Parathyroid adenoma (tissue), 2 donors: ENCODE measurements at regions not wholly inside any gene's neighbourhood (a gene's known extent, or its start where the extent isn't known, plus 50 kb on each side); places are given as distances from the start of the nearest gene placed in this dataset.

Source experiments
- H2AFZ ChIP-seq: fragments of 300-600 bp; sonication (generic); one replicate; pipeline ENCODE4 v1.7.0; 2017; ENCODE audit warnings: antibody characterized with exemption, mild to moderate bottlenecking
- H3K27ac ChIP-seq: fragments of 300-600 bp; sonication (generic); one replicate; pipeline ENCODE4 v1.7.0; 2017
- H3K27me3 ChIP-seq: fragments of 300-600 bp; sonication (generic); one replicate; pipeline ENCODE4 v1.7.0; 2017; ENCODE audit warnings: low read length; ENCODE audit not compliant: control insufficient read depth, insufficient read depth
- H3K36me3 ChIP-seq: fragments of 300-600 bp; sonication (generic); one replicate; pipeline ENCODE4 v1.7.0; 2017; ENCODE audit warnings: low read length; ENCODE audit not compliant: control insufficient read depth, insufficient read depth
- H3K4me1 ChIP-seq: fragments of 300-600 bp; sonication (generic); one replicate; pipeline ENCODE4 v1.7.0; 2017; ENCODE audit warnings: control low read depth
- H3K4me2 ChIP-seq: fragments of 300-600 bp; sonication (generic); one replicate; pipeline ENCODE4 v1.7.0; 2017; ENCODE audit warnings: low read length
- H3K4me3 ChIP-seq: fragments of 300-600 bp; sonication (generic); one replicate; pipeline ENCODE4 v1.7.0; 2017; ENCODE audit warnings: low read depth, low read length
- H3K79me2 ChIP-seq: fragments of 300-600 bp; sonication (generic); one replicate; pipeline ENCODE4 v1.7.0; 2017; ENCODE audit warnings: control low read depth
- H3K9ac ChIP-seq: fragments of 300-600 bp; sonication (generic); one replicate; pipeline ENCODE4 v1.7.0; 2017; ENCODE audit warnings: mild to moderate bottlenecking
- H3K9me3 ChIP-seq: fragments of 300-600 bp; sonication (generic); one replicate; pipeline ENCODE4 v1.7.0; 2017; ENCODE audit warnings: low read length; ENCODE audit not compliant: control insufficient read depth
- CTCF ChIP-seq: fragments of 300-600 bp; sonication (generic); IDR thresholded peaks from one replicate; pipeline ENCODE4 v1.7.0; 2017; ENCODE audit warnings: antibody characterized with exemption, mild to moderate bottlenecking
- donor health status: primary hyperparathyroidism.

- Histone ChIP-seq H3K4me2 (no peak overlapping the region), H3K9ac (no peak overlapping the region), H3K4me3 (no peak overlapping the region), H3K27ac (no peak overlapping the region), H3K27me3 (no peaks in the 10 kb centered on the region), H3K79me2 (no peaks in the 10 kb centered on the region), H3K4me1 (no peaks in the 10 kb centered on the region), H3K9me3 (no peaks in the 10 kb centered on the region), H3K36me3 (no peaks in the 10 kb centered on the region), H2AFZ (no peak overlapping the region)
- TF ChIP-seq CTCF: no peak
These were observed 163.9 kb downstream of the JCAD start for GRCh38 chr10:29895456-29895855.

GRCh38 chr10:29888321-29888720 lies 171.1 kb downstream of the JCAD start:
- no peak overlapping the region for H3K4me2 ChIP-seq
- TF ChIP-seq CTCF: no peak
- no peaks in the 10 kb centered on the region for H3K79me2 ChIP-seq
- H3K36me3 ChIP-seq: no peaks in the 10 kb centered on the region
- H3K9ac ChIP-seq: no peak overlapping the region
- H3K4me1 ChIP-seq: no peaks in the 10 kb centered on the region
- no peak overlapping the region for H3K4me3 ChIP-seq
- H3K9me3 ChIP-seq: no peaks in the 10 kb centered on the region
- H3K27me3 ChIP-seq: no peaks in the 10 kb centered on the region
- H2AFZ ChIP-seq: no peak overlapping the region
- H3K27ac ChIP-seq: no peak overlapping the region

- Histone ChIP-seq H3K4me2 (no peak overlapping the region), H3K9me3 (no peaks in the 10 kb centered on the region), H2AFZ (no peak overlapping the region), H3K9ac (no peak overlapping the region), H3K4me3 (no peak overlapping the region), H3K79me2 (no peaks in the 10 kb centered on the region), H3K36me3 (no peaks in the 10 kb centered on the region), H3K27me3 (no peaks in the 10 kb centered on the region), H3K27ac (no peak overlapping the region), H3K4me1 (no peaks in the 10 kb centered on the region)
- TF ChIP-seq CTCF: no peak
These were observed 173.1 kb downstream of the JCAD start for GRCh38 chr10:29886299-29886698.

- no peaks in the 10 kb centered on the region for H3K36me3 ChIP-seq
- no peaks in the 10 kb centered on the region for H3K9me3 ChIP-seq
- TF ChIP-seq CTCF: no peak
- H3K27ac ChIP-seq: no peak overlapping the region
- no peak overlapping the region for H3K4me3 ChIP-seq
- H3K4me2 ChIP-seq: no peak overlapping the region
- no peaks in the 10 kb centered on the region for H3K4me1 ChIP-seq
- H3K79me2 ChIP-seq: no peaks in the 10 kb centered on the region
- H3K27me3 ChIP-seq: no peaks in the 10 kb centered on the region
- no peak overlapping the region for H2AFZ ChIP-seq
- no peak overlapping the region for H3K9ac ChIP-seq
These were observed 176.2 kb downstream of the JCAD start for GRCh38 chr10:29883231-29883630.

GRCh38 chr10:29882766-29883165 lies 176.6 kb downstream of the JCAD start:
- Histone ChIP-seq H3K79me2 (no peaks in the 10 kb centered on the region), H3K9ac (no peak overlapping the region), H3K27ac (no peak overlapping the region), H3K9me3 (no peaks in the 10 kb centered on the region), H3K4me2 (no peak overlapping the region), H3K4me3 (no peak overlapping the region), H2AFZ (no peak overlapping the region), H3K4me1 (no peaks in the 10 kb centered on the region), H3K27me3 (no peaks in the 10 kb centered on the region), H3K36me3 (no peaks in the 10 kb centered on the region)
- TF ChIP-seq CTCF: no peak
